ENCODE measurements at regions not wholly inside any gene's neighbourhood (a gene's known extent, or its start where the extent isn't known, plus 50 kb on each side); places are given as distances from the start of the nearest gene placed in this dataset.

DNA sequence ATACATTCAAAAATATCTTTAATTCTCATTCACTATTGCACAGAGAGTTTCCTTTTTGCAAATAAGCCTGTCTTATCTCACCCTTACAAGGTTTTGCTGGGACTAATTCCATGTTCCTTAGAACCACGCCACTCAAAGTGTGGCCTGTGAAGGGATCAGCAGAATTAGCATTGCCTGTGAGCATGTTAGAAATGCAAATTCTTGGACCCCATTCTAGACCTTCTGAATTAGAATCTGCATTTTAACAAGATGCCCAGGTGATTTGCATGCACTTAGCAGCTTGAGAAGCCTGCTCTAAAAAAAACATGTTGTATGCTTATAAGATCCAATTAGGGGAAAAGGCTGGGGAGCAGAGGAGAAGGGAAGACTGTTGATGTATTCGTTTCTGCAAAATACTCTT, 460.0 kb downstream of the NTRK2 start:
- Histone ChIP-seq H3K36me3 (no peaks in the 10 kb centered on the region), H3K9me3 (no peaks in the 10 kb centered on the region), H3K27me3 (no peaks in the 10 kb centered on the region), H3K4me1 (no peaks in the 10 kb centered on the region), H3K27ac (no peak overlapping the region), H3K4me3 (no peak overlapping the region)
- TF ChIP-seq POLR2AphosphoS5 (IDR thresholded peaks at IDR 0.05) = no peak
- TF ChIP-seq POLR2A (IDR thresholded peaks at IDR 0.05) = no peak
- TF ChIP-seq CTCF (IDR thresholded peaks at IDR 0.05) = no peak
- DNase-seq (ENCODE audit: low spot score in 2 of 2) = no peak
- intact Hi-C loops (cut with DNase I; ENCODE audit: low total_unique reads) = no loop called here

DNA sequence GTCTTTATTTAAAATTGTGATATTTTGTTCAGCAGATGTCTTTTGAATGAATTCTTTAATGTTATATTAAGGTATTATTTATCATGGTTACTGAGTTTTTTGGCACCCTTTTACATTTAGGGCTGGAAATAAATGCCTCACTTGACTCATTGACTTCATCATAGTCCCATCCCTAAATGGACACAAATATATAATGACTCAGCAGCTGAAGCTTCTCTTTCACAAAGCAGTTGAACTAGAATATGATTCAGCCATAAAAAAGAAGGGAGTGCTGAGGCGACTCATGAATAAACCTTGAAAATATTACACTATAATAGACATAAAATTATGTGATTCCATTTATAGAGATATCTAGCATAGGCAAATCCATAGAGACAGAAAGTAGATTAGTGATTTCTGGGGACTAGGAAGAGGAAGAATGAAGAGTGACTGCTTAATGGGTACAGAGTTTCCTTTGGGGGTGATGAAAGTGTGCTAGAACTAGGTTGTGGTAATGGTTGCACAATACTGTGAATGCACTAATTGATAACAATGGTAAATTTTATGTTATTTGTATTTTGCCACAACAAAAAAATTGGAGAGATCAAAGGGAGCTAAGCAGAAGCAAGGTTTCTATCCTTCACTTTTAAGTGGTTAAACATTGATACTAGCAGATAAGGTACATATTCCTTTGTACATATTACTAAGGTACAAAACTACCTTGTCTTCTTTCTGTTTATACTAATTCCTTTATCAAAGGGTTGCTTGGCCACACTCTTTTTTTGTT, 449.6 kb downstream of the NTRK2 start:
- Histone ChIP-seq H3K27me3 (no peaks in the 10 kb centered on the region), H3K4me3 (no peak overlapping the region), H3K27ac (no peak overlapping the region), H3K36me3 (no peaks in the 10 kb centered on the region), H3K4me1 (no peaks in the 10 kb centered on the region), H3K9me3 (no peaks in the 10 kb centered on the region)
- intact Hi-C loops (cut with DNase I; ENCODE audit: low total_unique reads) = no loop called here
- no peak for TF ChIP-seq POLR2AphosphoS5 (IDR thresholded peaks at IDR 0.05)
- TF ChIP-seq POLR2A (IDR thresholded peaks at IDR 0.05) = no peak
- DNase-seq (ENCODE audit: low spot score in 2 of 2) = no peak

GRCh38 chr9:85117831-85118230, 448.3 kb downstream of the NTRK2 start:
- H3K36me3 ChIP-seq = no peaks in the 10 kb centered on the region
- no peaks in the 10 kb centered on the region for H3K4me1 ChIP-seq
- TF ChIP-seq POLR2AphosphoS5 (IDR thresholded peaks at IDR 0.05) = no peak
- no peak for TF ChIP-seq POLR2A (IDR thresholded peaks at IDR 0.05)
- no peak for TF ChIP-seq CTCF (IDR thresholded peaks at IDR 0.05)
- DNase-seq (ENCODE audit: low spot score in 2 of 2) = no peak
- intact Hi-C loops (cut with DNase I; ENCODE audit: low total_unique reads) = no loop called here
- no peaks in the 10 kb centered on the region for H3K9me3 ChIP-seq
- H3K4me3 ChIP-seq = no peak overlapping the region
- H3K27me3 ChIP-seq = no peaks in the 10 kb centered on the region
- H3K27ac ChIP-seq = no peak overlapping the region

GRCh38 chr9:85115473-85115872, 445.9 kb downstream of the NTRK2 start:
- H3K4me3 ChIP-seq = no peak overlapping the region
- H3K27ac ChIP-seq = no peak overlapping the region
- intact Hi-C loops (cut with DNase I; ENCODE audit: low total_unique reads) = no loop called here
- H3K4me1 ChIP-seq = no peaks in the 10 kb centered on the region
- no peaks in the 10 kb centered on the region for H3K36me3 ChIP-seq
- no peaks in the 10 kb centered on the region for H3K9me3 ChIP-seq
- no peak for DNase-seq (ENCODE audit: low spot score in 2 of 2)
- no peak for TF ChIP-seq CTCF (IDR thresholded peaks at IDR 0.05)
- TF ChIP-seq POLR2AphosphoS5 (IDR thresholded peaks at IDR 0.05) = no peak
- no peak for TF ChIP-seq POLR2A (IDR thresholded peaks at IDR 0.05)
- no peaks in the 10 kb centered on the region for H3K27me3 ChIP-seq

DNA sequence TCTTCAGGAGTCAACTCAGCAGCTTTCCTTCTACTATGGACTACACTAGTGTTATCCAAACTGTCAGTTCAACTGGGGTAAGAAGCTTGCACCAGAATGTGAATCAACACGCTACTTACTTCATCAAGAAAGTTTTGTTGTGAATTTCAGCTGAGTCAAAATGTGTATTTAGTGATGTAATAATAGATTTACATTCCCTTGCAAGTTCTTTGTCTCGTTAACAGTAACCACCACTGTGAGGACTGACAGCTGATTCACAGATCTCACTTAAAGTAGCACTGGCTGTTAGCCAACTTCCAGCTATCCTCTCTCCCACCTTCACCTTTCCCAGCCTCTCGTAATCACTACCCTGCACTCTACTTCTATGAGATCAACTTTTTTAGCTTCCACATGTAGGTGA, 445.3 kb downstream of the NTRK2 start:
- TF ChIP-seq POLR2A (IDR thresholded peaks at IDR 0.05) (no peak), CTCF (IDR thresholded peaks at IDR 0.05) (no peak), POLR2AphosphoS5 (IDR thresholded peaks at IDR 0.05) (no peak)
- Histone ChIP-seq H3K27ac (no peak overlapping the region), H3K36me3 (no peaks in the 10 kb centered on the region), H3K27me3 (no peaks in the 10 kb centered on the region), H3K9me3 (no peaks in the 10 kb centered on the region), H3K4me3 (no peak overlapping the region), H3K4me1 (no peaks in the 10 kb centered on the region)
- intact Hi-C loops (cut with DNase I; ENCODE audit: low total_unique reads) = no loop called here
- no peak for DNase-seq (ENCODE audit: low spot score in 2 of 2)

Data from breast epithelium (tissue), 4 donors.